WTC11 (cell line): ENCODE measurements at regions not wholly inside any gene's neighbourhood (a gene's known extent, or its start where the extent isn't known, plus 50 kb on each side); places are given as distances from the start of the nearest gene placed in this dataset.

Source experiments
- SMAD3 ChIP-seq: sonication (generic); formaldehyde crosslinking; IDR thresholded peaks from 2 replicates; pipeline ENCODE4 v1.8.0; 2022; ENCODE audit warnings: missing genetic modification reagents, mild to moderate bottlenecking, borderline replicate concordance
- SP1 ChIP-seq: sonication (generic); formaldehyde crosslinking; conservative IDR thresholded peaks from 2 replicates; pipeline ENCODE4 v1.8.1; 2022; ENCODE audit warnings: missing genetic modification reagents
- TF ChIP-seq, protein P1 (sequence below): fragments of 200-600 bp; IDR thresholded peaks from 2 replicates; pipeline ENCODE4 v1.8.0; 2022; ENCODE audit warnings: antibody characterized with exemption

DNA sequence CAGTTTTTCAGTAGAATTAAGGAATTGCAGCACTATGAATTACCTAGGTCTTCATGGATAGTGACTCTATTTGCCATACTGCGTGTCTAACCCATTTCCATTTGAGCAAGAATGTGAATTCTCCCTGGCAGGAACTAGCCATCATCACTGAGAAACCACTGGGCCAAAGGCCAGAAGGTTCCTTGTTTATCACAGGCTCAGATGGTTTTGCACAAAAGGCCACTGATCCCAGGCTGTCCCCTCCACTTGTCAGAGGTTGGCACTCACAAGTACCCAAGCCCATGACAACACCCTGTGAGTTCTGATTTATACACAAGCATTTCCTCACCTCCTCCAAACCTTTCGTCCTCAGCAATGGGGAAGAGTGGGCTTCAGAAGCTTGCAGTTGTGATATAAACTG lies 131.8 kb downstream of the FOXB1 start:
- TF ChIP-seq, protein P1, sequence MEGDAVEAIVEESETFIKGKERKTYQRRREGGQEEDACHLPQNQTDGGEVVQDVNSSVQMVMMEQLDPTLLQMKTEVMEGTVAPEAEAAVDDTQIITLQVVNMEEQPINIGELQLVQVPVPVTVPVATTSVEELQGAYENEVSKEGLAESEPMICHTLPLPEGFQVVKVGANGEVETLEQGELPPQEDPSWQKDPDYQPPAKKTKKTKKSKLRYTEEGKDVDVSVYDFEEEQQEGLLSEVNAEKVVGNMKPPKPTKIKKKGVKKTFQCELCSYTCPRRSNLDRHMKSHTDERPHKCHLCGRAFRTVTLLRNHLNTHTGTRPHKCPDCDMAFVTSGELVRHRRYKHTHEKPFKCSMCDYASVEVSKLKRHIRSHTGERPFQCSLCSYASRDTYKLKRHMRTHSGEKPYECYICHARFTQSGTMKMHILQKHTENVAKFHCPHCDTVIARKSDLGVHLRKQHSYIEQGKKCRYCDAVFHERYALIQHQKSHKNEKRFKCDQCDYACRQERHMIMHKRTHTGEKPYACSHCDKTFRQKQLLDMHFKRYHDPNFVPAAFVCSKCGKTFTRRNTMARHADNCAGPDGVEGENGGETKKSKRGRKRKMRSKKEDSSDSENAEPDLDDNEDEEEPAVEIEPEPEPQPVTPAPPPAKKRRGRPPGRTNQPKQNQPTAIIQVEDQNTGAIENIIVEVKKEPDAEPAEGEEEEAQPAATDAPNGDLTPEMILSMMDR = no peak
- TF ChIP-seq SMAD3 (CRISPR knock-in tag) (no peak), SP1 (CRISPR knock-in tag) (no peak)
